A673 (cell line): ENCODE measurements at regions not wholly inside any gene's neighbourhood (a gene's known extent, or its start where the extent isn't known, plus 50 kb on each side); places are given as distances from the start of the nearest gene placed in this dataset.

Experiments
- BruUV-seq: library from RNA; stranded (reverse); fragments of 400-500 nt; replicated peaks from 2 replicates; lab custom pipeline; 2021; lab: Mats Ljungman, UMichigan
- CTCF ChIA-PET: fragments of 300-600 bp; sonication (Branson Sonifier 250); formaldehyde crosslinking; loops from one replicate; lab custom pipeline; 2022; ENCODE audit warnings: antibody characterized with exemption; lab: Charles Lee
- POLR2A ChIA-PET: fragments of 300-600 bp; sonication (Branson Sonifier 250); formaldehyde crosslinking; loops from one replicate; lab custom pipeline; 2022; ENCODE audit warnings: antibody characterized with exemption; ENCODE audit not compliant: low non-redundant PET; lab: Charles Lee
- DNase-seq: peaks from one replicate; pipeline ENCODE4 v3.0.0-alpha.2; 2015; ENCODE audit warnings: low spot score
- H3K27ac ChIP-seq: fragments of 200-600 bp; sonication (generic); 2 replicates; pipeline ENCODE4 v1.5.1; 2016; ENCODE audit warnings: mixed run types, low read depth, mild to moderate bottlenecking, mixed read lengths, antibody characterized with exemption, low read length; ENCODE audit not compliant: poor library complexity, severe bottlenecking
- H3K27me3 ChIP-seq: fragments of 200-600 bp; sonication (generic); replicated peaks from 2 replicates; pipeline ENCODE4 v1.6.1; 2017; ENCODE audit warnings: mixed run types, low read depth, mild to moderate bottlenecking, mixed read lengths, antibody characterized with exemption, low read length; ENCODE audit not compliant: insufficient read depth, poor library complexity
- H3K36me3 ChIP-seq: fragments of 200-600 bp; sonication (generic); 2 replicates; pipeline ENCODE4 v1.6.1; 2016; ENCODE audit warnings: mixed run types, mild to moderate bottlenecking, mixed read lengths, antibody characterized with exemption, low read length; ENCODE audit not compliant: insufficient read depth, poor library complexity, severe bottlenecking
- H3K4me1 ChIP-seq: fragments of 200-600 bp; sonication (generic); 2 replicates; pipeline ENCODE4 v1.6.1; 2017; ENCODE audit warnings: mixed run types, mild to moderate bottlenecking, mixed read lengths, antibody characterized with exemption, low read length; ENCODE audit not compliant: insufficient read depth, poor library complexity, severe bottlenecking
- H3K4me3 ChIP-seq: fragments of 200-600 bp; sonication (generic); 2 replicates; pipeline ENCODE4 v1.5.1; 2016; ENCODE audit warnings: low read depth, mixed run types, mild to moderate bottlenecking, mixed read lengths, low read length; ENCODE audit not compliant: poor library complexity, severe bottlenecking
- H3K9me3 ChIP-seq: fragments of 200-600 bp; sonication (generic); 2 replicates; pipeline ENCODE4 v1.6.1; 2016; ENCODE audit warnings: mixed run types, low read depth, mild to moderate bottlenecking, mixed read lengths, antibody characterized with exemption, low read length; ENCODE audit not compliant: poor library complexity, severe bottlenecking
- CTCF ChIP-seq: fragments of 300-800, 200-600 bp; sonication (generic); conservative IDR thresholded peaks from 2 replicates; pipeline ENCODE4 v1.5.1; 2017; ENCODE audit warnings: low read depth, mild to moderate bottlenecking, antibody characterized with exemption, low read length, moderate library complexity, mixed read lengths
- EZH2 ChIP-seq: fragments of 200-600 bp; sonication (generic); IDR thresholded peaks from 2 replicates; pipeline ENCODE4 v1.6.1; 2017; ENCODE audit warnings: borderline replicate concordance, low read depth, mild to moderate bottlenecking, mixed read lengths, antibody characterized with exemption, low read length; ENCODE audit not compliant: poor library complexity, severe bottlenecking
- intact Hi-C: fragments of 100-400 bp; cut with micrococcal nuclease; formaldehyde crosslinking; loops from one replicate; pipeline ENCODE4 v1.10.0; 2022; ENCODE audit not compliant: unreplicated experiment

GRCh38 chr12:67764946-67765619, 116.5 kb downstream of the DYRK2 start:
- ChIA-PET POLR2A (no interaction called here), CTCF (no interaction called here)
- Histone ChIP-seq H3K4me3 (no peak overlapping the region), H3K27me3 (no peaks in the 10 kb centered on the region), H3K9me3 (no peaks in the 10 kb centered on the region), H3K27ac (no peak overlapping the region), H3K36me3 (no peaks in the 10 kb centered on the region), H3K4me1 (no peaks in the 10 kb centered on the region)
- TF ChIP-seq CTCF (no peak), EZH2 (no peak)
- DNase-seq = no peak
- no TSS peak for BruUV-seq
- intact Hi-C loops = no loop called here

GRCh38 chr12:67765776-67766766, 117.5 kb downstream of the DYRK2 start:
- intact Hi-C loops = no loop called here
- ChIA-PET POLR2A (no interaction called here), CTCF (interaction anchor here (0.6 kb wide), 1 partner anchor 121 kb away, joined by 3 read pairs; no protein-coding TSS in a partner anchor)
- no peak for DNase-seq
- H3K9me3 ChIP-seq = no peaks in the 10 kb centered on the region
- no peaks in the 10 kb centered on the region for H3K36me3 ChIP-seq
- no peaks in the 10 kb centered on the region for H3K4me1 ChIP-seq
- no peaks in the 10 kb centered on the region for H3K27me3 ChIP-seq
- no peak for TF ChIP-seq CTCF
- no peak for TF ChIP-seq EZH2
- H3K27ac ChIP-seq = no peak overlapping the region
- H3K4me3 ChIP-seq = no peak overlapping the region
- BruUV-seq = no TSS peak

- Histone ChIP-seq H3K36me3 (no peaks in the 10 kb centered on the region), H3K4me1 (peaks cover 18% of the 10 kb centered on the region), H3K9me3 (no peaks in the 10 kb centered on the region), H3K27me3 (no peaks in the 10 kb centered on the region), H3K4me3 (no peak overlapping the region), H3K27ac (peak overlapping the region; percentile 38)
- intact Hi-C loops = no loop called here
- POLR2A ChIA-PET = no interaction called here
- no peak for TF ChIP-seq EZH2
- TF ChIP-seq CTCF = no peak
- CTCF ChIA-PET = interaction anchor here (0.6 kb wide), 1 partner anchor 168 kb away, joined by 3 read pairs; no protein-coding TSS in a partner anchor
- DNase-seq = peak; percentile 89
- BruUV-seq = no TSS peak
Observed at GRCh38 chr12:67772267-67773169, 124.0 kb downstream of the DYRK2 start.
